NCI-H2227 (cell line): ENCODE measurements at regions not wholly inside any gene's neighbourhood (a gene's known extent, or its start where the extent isn't known, plus 50 kb on each side); places are given as distances from the start of the nearest gene placed in this dataset.
A peak's percentile ranks its signal among the peaks of the same experiment; 100 is the strongest.

ENCODE experiments used
- DNase-seq: peaks from one replicate; lab custom pipeline; 2025; ENCODE audit not compliant: unreplicated experiment; lab: John Stamatoyannopoulos, UW

- DNase-seq, result no peak
Observed at GRCh38 chr18:44046376-44046975, 634.2 kb upstream of the SETBP1 start.

- DNase-seq, result no peak
Observed at GRCh38 chr18:44047585-44047984, 633.1 kb upstream of the SETBP1 start.

DNA sequence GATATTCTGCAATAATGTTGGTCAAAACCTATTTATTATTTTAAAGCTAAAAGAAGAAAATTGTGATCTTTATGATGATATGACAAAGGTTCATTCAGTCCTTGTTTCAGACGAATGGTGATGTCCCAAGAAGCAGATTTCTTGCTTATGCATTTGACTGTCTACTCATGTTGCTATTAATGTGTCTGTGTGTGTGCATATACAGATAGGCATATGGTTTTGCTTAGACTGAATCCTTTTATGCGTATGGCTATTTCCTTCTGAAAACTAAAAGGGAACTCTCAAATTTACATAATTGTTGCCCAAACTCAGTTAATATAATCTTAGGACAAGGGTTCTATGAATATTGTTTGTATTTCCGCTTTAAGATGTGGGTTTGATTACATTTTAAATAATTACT is 632.3 kb upstream of the SETBP1 start:
- no peak for DNase-seq

DNA sequence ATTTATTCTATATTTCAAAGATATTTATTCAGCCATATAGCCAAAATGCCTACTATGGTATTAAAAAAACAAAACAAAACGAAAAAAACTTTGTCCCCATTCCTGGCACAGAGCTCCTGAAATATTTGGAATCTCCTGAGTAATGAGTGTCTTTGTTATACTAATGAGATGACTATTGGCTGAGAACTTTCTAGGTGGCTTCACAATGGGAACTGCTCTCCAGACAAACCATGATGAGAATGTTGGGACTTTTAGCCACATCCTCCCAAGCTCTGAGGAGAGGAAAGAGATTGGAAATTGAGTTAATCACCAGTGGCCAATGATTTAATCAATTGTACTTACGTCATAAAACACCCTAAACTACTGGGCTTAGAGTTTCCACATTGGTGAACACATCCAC is 631.8 kb upstream of the SETBP1 start:
- DNase-seq, result no peak

DNA sequence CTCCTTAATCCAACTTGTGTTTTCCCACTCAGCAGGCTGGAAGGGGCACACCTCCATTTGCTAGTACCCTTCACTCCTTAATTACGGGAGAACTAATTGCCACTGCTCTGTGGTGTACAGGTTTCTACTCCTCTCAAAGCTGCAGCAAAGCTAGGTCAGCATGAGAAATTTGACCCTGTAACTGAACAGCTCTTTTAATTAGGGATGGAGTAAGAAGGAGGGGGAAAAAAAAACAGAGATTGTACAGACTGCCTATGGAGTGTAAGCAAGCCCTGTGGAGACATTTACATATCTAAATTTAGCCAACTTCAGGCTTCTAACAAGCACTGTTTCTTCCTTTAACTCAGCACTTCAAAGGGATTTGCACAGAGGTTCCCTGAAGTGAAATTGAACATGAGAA is 629.7 kb upstream of the SETBP1 start:
- DNase-seq, result peak; percentile 38

DNA sequence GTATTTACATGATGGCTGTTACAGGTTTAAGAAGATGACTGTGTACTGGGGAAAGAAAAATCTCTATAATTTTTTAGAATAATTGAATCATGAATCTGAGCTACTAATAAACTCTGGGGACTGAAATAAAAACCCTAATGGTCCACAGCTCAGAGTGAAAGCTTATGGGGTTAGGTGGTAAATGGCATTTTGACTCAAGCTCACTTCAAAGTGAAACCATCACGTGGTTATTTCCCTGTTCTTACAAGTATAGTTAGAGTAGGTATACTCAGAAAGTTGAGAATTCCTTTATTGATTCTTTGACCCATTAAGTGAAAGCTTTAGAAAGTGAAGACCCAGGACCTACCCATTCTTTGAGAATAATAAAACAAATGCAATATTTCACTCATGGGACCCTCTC is 626.2 kb upstream of the SETBP1 start:
- no peak for DNase-seq

DNA sequence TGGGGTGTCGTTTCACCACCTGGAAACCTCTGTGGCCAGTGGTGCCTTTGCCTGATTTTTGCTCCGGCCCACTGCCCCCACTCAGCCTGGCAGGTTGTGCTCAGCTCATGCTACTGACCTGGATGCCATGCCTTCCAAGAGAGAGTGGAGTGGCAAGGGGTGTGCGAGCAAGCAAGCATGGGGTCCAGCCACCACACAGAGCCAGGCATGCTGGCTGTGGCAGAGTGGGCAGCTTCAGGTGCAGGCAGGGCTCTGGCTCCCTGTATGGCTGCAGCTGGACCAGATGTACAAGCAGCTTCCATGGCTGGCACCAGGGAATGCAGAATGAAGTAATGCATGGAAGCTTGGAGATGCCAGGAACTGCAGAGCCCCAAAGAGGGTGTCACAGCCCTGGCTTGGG is 620.5 kb upstream of the SETBP1 start:
- DNase-seq, result no peak

DNA sequence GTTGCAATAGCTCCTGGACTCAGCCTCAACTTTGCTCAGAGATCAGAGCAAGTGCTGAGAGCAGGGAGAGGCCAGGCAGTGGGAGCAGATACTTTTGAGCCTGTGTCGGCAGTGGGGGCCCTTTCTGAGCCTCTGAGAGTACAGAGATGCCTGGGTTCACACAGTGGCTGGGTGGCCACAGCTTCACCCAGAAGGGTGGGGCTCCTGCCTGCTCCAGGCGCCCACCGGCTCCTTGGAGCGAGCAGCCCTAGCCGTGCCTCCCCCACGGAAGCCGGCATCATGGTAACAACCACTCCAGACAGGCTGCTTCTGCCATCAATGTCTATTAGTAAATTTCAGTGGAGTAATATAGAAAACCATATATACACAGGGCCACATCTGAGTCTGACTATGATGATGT is 619.2 kb upstream of the SETBP1 start:
- no peak for DNase-seq

- no peak for DNase-seq
Observed at GRCh38 chr18:44062345-44062744, 618.3 kb upstream of the SETBP1 start.

GRCh38 chr18:44065206-44065605 is 615.5 kb upstream of the SETBP1 start:
- DNase-seq, result no peak

DNA sequence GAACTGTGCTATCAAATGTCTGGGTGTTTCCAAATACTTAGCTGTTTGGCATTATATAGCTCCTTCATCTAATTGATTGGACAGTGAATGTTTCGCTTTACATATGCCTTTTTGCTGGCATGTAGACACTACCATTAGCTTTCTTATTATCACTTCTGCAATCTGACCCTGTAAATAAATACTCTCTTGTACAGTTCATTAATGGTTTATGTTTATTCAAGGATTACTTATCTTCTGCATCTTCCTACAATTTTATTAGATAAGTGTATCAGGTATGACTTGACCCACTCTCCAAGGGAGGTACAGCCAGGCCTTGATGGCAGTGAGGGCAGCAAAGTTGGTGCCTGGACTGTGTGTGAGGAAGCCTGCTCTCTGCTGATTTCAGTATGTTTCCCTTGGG is 614.1 kb upstream of the SETBP1 start:
- DNase-seq, result no peak

GRCh38 chr18:44067186-44067585 is 613.5 kb upstream of the SETBP1 start:
- no peak for DNase-seq

- DNase-seq, result no peak
Observed at GRCh38 chr18:44075038-44075437, 605.6 kb upstream of the SETBP1 start.

GRCh38 chr18:44079606-44080005 is 601.1 kb upstream of the SETBP1 start:
- no peak for DNase-seq

- DNase-seq, result no peak
Observed at GRCh38 chr18:44080054-44080453, 600.6 kb upstream of the SETBP1 start.

DNA sequence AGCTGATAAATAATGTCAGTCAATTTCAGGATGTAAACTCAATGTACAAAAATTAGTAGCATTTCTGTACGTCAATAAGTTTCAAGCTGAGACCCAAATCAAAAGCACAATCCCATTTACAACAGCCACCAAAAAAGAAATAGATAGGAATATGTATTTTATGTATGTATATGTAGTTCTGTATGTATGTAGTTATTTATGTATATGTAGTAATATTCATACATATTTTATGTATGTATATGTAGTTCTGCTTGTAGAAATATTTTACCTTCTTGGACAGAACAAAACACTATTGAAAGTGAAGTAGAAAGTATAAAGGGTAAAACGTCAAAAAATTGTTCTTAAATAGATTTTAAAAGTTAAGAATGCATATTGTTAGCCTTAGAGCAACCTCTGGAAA is 591.0 kb upstream of the SETBP1 start:
- DNase-seq, result no peak

GRCh38 chr18:44090453-44090852 is 590.2 kb upstream of the SETBP1 start:
- DNase-seq, result no peak

DNA sequence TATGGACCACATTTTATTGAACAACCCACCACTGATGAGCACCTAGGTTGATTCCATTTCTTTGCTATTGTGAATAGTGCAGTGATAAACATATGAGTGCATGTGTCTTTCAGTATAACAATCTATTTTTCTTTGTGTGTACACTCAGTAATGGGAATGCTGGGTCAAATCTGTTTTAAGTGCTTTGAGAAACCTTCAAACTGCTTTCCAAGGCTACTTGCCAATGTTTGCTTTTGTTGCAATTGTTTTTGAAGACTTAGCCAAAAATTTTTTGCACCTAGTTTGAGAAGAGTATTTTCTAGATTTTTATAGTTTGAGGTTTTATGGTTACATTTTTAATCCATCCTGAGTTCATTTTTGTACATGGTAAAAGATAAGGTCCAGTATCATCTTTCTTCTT is 587.4 kb upstream of the SETBP1 start:
- no peak for DNase-seq

DNA sequence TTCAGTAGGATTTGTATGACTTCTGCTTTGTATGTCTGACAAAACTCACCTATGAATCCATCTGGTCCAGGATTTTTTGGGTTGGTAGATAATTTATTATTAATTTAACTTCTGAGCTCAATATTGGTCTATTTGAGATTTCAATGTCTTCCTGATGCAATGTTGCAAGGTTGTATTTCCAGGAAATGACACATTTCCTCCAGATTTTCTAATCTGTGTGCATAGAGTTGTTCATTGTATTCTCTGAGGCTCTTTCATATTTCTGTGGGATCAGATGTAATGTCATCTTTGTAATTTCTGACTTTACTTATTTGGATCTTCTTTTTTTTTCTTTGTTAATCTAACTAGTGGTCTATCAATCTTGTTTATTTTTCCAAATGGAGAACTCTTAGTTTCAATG is 584.7 kb upstream of the SETBP1 start:
- no peak for DNase-seq

- no peak for DNase-seq
Observed at GRCh38 chr18:44098551-44099098, 582.1 kb upstream of the SETBP1 start.

DNA sequence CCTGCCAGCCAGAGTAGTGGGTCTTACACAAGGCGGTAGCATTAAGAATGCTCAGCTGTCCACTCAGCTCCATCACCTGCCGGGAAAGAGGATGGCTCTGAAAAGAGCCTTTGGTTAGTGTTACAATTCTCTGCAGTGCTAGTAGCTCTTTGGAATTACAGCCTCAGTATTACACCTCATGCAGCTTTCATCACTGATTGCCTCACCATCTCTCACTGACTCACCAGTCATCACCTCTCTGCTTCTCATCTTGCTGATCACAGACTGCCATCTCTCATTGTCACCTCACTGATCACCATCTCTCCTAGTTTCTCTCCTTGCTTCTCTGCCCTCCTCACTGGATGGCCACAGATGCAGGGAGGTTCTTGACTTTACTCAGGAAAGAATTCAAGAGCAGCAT is 573.5 kb upstream of the SETBP1 start:
- DNase-seq, result no peak

- no peak for DNase-seq
Observed at GRCh38 chr18:44111337-44111736, 569.4 kb upstream of the SETBP1 start.

DNA sequence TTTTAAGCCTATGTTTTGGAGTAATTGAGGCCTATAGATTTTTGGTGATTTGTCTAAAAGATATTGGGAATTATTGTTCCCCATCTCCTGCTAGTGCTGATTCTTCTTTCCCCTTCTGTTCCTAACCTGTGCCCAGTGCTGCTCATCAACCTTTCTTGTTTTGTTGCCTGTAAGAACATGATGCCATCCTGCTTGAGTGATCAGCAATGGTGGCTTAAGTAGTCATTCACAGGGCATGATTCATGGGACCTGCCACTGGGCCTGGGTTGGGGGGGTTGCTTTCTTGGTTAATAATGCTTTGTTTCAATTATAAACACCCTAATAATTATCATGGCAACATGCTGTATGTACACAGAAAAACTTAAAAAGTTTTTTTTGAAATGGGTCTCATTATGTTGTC is 562.9 kb upstream of the SETBP1 start:
- no peak for DNase-seq
